Eye (tissue), 1 donor: ENCODE measurements at regions not wholly inside any gene's neighbourhood (a gene's known extent, or its start where the extent isn't known, plus 50 kb on each side); places are given as distances from the start of the nearest gene placed in this dataset.
"Not testable (repeated sequence)": the region's sequence is repeated elsewhere in the genome, so short reads cannot be mapped to it uniquely, and the experiment has no call there.

Experiments used
- DNase-seq: peaks from one replicate; pipeline ENCODE4 v3.0.0-alpha.2; 2015

DNA sequence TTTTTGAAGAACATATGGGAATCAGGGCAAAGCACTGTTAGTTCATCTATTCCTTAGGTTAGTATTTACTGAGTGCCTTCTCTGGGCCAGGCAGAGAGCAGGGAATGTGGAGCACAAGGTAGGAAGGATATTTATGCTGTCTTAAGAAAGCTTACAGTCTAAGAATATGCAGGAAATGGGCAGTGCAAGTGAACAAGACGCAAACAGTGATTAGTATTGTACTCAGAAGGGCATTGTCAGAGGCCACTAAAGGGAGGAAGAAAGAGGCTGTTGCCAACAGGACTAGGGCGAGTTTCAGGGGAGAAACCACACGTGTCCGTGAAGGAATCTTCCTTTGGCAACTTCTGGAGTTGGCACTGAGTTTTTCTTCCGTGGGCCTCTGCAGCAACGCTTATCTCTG lies 552.8 kb upstream of the COBL start:
- DNase-seq, result no peak

DNA sequence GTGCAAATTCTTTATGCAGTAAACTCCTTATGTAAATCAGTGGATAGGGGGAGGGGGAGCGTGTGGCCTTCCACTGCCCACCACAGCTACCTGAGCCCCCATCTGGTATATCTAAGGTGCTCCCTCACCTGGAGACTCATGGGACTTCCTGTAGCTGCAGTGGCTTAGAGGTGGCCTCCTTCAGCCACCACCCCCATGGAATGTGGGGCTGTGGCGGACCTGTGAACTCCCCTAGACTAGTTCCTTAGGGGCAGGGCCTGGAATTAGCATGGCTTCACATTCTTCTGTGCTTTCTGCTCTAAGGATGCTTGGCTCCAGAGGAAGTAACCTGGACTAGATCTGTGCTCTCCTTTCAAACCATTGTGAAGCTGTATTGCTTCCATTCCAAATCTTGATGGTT lies 550.5 kb upstream of the COBL start:
- no peak for DNase-seq

DNA sequence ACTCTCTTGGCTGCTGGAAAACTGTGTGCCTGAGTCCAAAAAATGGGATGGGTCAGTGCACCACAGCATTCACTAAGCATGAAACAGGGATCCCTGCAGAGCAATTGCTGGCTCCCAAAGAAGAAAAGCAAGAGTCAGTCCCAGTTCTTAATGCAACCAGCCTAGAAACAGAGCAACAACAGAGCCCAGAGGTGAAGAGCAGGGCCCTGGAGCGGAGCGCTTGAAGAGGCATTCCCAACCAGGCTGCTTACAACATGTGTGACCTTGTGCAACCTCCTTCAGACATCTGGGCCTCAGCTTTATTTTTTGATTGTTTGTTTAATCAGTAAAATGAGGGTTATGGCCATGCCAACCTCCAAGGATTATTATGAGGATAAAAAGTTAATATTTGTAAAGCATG lies 543.7 kb upstream of the COBL start:
- no peak for DNase-seq

DNA sequence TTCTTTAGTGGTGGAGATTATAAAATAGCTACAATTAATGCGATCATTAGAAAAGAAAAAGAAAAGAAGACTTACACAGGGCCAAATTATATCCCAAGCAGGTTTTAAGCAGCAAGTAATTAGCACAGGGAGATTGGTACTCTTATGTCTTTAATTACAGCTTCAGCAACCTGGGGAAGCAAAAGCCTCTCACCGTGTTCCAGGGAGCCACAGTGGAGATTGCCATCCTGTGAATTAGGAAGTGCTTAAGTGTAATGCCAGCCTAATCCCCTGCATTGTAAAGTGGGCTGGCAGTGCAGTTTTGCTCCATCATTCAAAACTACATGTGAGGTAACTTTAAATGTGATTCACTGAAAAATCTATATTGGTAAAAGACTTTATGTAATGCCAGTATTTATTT lies 533.5 kb upstream of the COBL start:
- no peak for DNase-seq

DNA sequence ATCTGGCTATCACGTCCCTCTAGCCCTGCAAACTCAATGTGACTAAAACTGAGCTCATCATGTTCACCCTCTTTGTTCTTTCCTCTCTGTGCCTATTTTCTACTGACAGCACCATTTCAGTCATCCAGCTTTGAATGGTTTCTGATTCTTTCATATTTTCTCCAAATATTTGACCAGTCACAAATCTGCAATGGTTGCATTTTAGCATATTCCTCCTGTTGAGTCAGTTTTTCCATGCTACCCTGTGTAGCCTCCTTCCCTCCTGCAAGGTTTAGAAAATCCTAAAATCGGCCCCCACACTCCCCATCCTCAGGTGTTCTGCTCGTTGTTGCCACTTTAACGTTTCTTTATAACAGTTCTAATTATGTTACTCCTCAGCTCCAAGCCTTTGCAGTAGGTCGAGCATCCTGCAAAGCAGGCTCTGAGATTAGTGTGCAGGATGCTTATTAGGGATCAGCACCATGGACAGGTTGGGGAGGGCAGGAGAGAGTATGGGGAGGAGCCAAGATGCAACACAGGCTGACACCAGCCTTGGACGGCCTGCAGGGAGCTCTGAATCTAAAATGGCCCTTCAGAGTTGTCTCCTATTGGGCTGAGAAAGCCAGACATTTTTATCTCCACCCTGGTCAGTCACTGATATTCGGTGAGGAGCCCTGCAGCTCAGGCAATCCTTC lies 531.0 kb upstream of the COBL start:
- DNase-seq, result peak; percentile 10

DNA sequence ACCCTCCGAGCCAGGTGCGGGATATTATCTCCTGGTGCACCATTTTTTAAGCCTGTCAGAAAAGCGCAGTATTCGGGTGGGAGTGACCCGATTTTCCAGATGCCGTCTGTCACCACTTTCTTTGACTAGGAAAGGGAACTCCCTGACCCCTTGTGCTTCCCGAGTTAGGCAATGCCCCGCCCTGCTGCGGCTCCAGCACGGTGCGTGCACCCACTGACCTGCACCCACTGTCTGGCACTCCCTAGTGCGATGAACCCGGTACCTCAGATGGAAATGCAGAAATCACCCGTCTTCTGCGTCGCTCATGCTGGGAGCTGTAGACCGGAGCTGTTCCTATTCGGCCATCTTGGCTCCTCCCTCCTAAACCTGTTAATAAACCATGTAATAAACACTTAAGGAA lies 522.5 kb upstream of the COBL start:
- DNase-seq, result not testable (repeated sequence)

DNA sequence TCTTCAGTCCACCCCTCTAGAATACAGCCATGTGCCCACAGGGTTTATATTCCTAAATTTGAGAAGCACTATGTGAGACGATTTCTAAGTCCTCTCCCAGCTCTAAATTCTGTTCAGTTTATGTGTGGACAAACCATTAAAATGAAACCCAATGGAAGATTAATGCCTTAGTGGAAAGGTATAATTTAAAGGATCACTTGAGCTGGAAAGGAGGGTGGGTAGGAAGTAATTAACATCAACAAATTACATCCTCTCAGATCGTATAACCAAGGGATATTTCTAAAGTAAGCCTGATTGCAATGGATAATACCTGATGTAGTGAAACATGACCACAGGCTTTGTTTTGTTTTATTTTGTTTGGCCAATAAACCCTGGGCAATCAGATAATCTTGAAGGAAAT lies 511.0 kb upstream of the COBL start:
- no peak for DNase-seq

DNA sequence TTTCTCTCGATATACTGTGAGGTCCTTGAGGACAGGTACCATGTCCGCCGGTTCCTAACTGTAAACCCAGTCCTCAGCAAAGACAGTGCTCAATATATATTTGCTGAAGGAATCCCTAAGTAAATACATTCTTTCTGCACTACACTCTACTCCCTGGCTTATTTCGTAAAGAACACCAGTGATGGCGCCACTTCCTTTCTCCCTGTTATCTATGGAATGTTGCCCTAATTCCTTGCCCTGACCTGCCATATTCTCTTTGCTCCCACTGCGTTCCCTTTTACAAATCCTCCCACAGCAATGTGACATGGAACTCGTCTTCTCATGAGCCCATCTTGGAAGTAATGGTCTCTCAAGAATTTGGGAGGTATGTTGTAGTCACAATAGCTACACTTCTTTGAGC lies 507.4 kb upstream of the COBL start:
- no peak for DNase-seq

DNA sequence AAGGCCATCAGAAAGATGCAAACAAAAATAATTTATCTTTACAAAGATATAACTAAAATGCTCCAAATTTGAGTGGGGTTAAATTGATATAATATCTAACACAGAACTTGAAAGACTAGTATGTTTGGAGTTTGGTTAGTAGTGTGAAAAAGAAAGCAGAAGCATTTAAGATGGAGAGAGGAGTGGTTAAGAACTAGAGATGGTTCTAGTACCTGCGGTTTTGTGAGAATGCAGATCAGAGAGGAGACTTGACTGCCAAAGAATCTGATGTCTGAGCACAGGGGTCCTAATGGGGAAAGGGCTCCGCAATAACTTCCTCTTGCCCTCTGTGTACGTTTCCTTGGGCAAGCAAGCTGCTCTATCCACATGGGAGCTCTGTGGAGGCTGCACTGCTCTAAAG lies 506.8 kb upstream of the COBL start:
- no peak for DNase-seq

DNA sequence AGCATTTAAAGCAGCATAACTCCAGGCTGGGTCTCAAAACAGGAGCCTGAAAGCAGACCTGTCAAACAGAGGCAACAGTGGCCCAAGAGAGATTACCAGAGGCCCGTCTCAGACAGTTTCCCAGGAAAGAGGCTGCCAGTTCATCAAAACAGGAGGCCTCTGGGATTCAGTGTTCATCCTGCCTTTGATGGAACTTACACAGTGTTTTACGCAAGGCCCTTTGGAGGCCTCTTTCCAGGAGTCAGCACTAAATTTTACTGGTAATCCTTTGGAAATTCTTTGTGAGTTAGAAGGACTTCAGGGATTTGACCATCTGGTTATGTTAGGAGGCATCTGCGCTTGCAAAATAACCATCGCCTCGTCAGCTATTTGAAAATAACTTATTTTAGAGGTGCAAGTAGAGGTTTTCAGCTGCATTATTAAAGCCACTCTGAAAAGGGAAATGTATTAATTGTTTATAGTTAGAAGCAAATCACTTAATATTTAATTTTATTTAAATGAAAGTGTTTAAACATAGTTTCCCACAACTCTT lies 501.2 kb upstream of the COBL start:
- DNase-seq, result no peak

DNA sequence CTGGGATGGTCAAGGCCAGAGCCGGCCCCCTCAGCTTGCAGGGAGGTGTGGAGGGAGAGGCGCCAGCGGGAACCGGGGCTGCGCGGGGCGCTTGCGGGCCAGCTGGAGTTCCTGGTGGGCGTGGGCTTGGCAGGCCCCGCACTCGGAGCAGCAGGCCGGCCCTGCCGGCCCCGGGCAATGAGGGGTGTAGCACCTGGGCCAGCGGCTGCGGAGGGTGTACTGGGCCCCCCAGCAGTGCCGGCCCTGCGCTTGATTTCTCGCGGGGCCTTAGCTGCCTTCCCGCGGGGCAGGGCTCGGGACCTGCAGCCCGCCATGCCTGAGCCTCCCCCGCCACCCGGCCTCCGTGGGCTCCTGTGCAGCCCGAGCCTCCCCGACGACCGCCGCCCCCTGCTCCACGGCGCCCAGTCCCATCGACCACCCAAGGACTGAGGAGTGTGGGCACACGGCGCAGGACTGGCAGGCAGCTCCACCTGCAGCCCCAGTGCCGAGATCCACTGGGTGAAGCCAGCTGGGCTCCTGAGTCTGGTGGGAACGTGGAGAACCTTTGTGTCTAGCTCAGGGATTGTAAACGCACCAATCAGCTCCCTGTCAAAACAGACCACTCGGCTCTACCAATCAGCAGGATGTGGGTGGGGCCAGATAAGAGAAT lies 489.3 kb upstream of the COBL start:
- not testable (repeated sequence) for DNase-seq

DNA sequence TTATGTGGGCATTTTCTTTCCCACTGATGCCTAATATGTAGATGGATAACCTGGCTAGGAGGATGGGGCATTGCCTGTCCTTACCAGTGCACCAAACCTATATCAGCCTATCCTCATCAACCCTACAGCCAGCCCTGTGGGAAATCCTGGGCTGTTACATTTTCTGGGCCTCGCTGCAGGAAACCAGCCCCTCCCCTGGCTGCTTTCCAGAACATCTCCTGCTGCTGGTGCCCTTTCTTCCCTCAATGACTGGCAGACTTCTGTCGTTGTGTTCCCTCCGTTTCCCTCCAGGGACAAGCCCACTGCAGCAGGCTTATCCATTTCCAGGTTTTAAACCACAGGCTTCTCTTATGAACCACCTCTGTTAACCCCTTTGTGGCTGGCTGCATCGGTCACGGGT lies 486.1 kb upstream of the COBL start:
- peak; percentile 41 for DNase-seq

DNA sequence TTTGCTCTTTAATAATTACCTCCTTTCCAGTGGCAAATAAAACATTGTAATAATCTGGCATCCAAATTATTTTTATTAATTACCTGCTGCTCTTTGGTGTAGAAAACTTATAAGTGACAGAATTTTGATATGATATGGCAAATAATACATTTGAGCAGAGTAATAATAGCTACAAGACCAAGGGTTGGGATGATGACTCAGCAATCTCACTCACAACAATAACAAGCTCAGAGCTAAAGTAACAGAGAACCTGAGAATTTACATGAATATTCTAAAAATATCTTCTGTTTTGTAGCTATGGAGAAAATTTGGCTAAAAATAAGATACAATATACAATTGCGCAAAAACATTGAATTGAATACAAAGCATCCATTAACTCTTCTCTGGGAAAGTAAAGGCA lies 480.8 kb upstream of the COBL start:
- no peak for DNase-seq

DNA sequence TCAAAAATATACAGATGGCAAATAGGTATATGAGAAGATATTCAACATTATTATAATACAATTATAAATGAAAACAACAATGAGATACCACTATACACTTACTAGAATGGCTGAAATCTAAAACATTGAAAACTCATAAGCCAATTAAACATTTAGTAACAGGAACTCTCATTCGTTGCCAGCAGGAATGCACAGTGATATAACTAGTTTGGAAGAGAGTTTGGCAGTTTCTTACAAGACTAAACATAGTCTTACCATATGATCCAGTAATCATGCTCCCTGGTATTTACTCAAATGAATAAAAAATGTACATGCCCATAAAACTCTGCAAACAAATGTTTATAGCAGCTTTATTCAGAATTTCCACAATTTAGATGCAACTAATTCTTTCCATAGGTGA lies 476.2 kb upstream of the COBL start:
- DNase-seq, result no peak

DNA sequence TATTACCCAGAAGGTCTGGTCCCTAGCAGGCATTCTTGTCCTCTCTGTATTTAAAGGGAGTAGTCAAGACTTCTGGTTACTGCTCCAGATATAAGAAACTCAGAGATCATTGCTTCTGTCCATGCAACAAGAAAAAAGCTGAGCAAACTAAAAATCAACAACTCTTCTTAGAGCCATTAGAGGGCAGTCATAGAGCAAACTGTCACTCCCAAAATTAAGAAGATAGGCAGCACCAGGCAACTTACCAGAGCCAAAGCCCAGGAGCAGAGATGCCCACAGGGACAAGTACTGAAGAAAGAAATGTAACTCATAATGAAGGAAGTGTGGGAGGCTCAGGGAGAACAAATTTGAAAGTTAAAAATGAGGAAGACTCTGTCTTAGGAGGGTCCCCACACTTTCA lies 472.9 kb upstream of the COBL start:
- no peak for DNase-seq

DNA sequence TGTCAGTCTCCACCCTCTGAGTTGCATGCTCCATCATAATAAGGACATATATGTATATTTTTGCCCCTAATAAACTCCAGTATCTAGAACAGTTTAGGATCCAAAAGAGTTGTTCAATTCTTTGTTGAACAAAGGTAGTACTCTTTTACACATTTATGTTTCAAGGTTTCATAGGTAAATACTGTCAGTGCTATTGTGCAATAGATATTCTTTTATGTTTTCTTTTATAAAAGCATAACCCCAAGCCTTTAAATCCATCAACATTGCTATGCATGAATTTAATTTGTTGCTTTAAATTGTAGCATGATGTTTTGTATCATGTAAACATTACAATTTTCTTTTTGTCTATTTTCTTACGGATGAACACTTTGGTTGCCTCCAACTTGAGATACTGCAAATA lies 469.7 kb upstream of the COBL start:
- DNase-seq, result no peak

DNA sequence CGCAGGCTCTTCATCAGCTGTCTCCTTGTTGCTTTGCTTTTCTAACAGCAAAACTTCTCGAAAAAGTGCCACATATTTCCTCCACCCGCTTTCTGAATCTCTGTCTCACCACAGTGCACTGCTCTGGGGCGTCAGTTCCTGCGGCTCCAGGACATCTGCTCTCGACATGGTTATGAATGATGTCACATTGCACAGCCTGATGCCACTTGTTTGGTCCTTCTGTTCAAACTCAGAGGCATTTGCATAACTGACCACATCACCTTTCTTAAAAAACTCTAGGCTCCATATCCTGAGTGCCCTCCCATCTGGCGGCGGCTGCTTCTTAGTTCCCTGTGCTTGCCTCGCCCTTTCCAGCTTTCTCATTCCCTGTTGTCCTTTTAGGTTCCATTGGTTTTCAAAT lies 469.3 kb upstream of the COBL start:
- DNase-seq, result no peak

DNA sequence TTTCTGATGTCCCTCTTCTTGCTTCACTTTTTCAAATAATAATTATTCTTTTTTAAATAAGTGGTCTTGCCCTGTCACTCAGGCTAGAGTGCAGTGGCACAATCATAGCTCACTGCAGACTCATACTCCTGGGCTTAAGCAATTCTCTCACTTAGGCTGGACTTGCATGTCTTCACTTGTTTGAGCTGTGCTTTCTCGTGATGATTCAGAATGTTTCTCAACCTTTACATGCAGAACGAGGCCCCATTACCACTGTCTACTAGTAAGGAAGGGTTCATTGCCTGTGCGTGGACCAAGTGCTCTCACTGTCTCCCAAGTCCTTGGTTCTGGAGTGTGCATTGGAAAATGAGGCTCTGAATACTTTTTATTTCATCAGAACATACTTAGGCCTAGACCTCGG lies 468.6 kb upstream of the COBL start:
- DNase-seq, result no peak

DNA sequence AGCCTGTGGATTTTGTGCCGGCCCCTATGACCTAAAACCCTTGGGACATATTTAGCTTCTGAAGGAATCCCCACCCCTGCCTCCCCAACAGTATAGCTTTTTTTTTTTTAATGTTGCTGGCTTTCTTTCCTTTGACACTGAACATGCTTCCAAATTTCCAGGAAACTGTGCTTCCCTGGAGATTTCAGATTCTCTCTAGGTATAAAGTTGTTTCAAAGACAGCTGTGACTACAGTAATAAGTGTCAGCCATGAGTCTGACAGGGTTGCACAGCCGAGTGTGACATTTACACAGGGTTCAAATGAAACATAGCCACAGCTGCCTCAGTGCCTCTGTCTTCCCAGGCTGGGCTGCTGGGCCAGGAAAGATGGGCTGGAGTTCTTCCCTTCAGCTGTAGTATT lies 466.6 kb upstream of the COBL start:
- DNase-seq, result no peak

DNA sequence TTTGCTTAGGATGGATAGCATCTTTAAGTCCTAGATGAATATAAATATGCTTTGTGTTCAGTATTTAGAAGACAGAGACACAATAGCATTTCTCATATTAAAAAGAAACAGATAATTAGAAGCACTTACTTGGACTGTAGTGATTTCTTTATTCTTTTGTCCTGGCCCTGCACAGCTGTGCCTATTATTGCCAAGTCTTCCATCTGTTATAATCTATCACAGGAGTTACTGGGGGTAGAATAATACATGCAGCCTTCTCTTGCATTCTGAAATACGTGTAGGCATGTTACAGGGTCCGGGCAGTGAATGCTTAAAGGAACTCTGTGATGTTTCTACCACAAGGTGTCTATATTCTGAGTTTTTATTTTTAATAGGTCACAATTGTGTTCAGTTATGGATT lies 461.5 kb upstream of the COBL start:
- peak; percentile 48 for DNase-seq

DNA sequence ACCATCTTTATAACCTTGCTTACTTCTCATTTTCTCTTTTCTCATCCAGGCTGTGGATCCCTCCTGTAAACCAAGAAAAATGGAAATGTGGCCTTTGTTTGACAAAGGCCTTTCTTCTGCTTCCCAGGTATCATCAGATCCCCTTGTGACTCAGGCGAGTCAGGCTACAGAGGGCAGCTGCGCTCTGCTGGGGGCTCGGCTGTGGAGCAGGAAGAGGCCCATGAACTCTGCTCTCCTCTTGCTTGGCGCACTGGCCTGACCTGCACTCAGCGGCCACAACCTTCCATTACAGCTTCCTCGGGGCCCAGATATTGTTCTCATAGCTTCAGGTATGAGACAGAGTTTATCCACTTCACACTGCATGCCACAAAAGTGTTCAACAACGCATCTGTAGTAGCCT lies 457.6 kb upstream of the COBL start:
- no peak for DNase-seq

DNA sequence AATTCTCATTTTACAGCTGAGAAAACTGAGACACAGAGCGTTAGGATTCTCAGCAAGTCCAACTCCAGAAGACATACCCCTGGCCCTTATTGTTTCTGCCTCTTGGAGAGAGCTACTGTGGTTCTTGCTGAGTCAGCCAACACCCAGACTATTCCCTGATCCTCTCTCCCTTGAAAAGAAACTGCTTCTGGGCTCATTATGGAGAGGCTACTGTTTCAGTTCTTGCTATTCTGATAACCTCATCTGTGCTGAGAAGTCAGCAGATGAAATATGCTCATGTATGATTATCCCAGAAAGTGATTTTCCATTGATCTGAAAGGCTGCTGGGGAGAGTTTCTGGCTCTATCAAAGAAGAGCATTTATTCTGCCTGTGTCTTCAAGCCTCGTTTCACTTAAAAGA lies 455.6 kb upstream of the COBL start:
- peak; percentile 6 for DNase-seq

DNA sequence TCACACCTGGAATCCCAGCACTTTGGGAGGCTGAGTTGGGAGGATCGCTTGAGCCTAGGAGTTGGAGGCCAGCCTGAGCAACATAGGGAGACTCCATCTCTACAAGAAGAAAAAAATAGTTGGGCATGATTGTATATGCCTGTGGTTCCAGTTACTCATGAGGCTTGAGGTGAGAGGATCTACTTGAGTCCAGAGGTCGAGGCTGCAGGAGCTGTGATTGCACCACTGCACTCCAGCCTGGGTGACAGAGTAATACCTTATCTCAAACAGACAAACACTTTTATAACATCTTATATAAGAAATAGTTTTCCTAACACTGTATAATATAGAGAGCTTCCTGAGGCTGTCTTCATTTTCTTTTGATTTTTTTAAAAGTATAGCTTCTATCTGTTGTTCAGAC lies 448.4 kb upstream of the COBL start:
- DNase-seq, result no peak

DNA sequence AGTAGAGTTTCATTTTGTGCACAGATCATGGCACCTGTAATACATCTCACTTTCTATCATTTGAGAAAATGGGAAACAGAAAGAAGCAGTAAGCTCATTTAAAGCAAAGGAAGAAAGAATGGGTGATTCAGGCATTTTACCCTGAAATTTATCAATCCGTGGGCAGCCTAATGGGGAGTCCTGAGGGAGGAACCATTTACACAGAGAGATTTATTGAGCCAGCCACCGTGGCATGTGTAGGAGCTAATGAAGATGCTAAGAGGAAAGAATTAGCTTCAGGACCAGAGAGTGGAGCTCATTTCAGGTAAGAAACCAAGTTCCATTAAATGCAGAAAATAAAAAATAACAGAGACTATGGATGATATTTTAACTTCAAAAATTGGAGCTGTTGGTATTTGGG lies 443.4 kb upstream of the COBL start:
- DNase-seq, result no peak

DNA sequence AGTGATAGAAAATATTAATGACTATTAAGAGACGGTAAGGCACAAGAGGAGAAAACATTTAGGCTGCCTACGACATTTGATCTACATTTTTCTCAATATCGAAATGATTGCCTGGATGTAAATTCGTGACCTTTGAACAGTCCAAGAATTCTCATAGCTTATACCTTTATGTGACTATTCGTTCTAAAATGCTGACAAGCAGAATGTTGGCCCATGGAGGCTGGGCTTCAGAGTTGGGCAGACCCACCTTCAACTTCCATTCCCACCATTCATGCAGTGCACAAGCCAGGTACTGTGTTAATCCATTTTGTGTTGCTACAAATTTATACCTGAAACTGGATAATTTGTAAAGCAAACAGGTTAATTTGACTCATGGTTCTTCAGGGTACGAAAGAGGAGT lies 441.4 kb upstream of the COBL start:
- DNase-seq, result no peak
